Stimulated activated CD4-positive, alpha-beta T cell treated with anti-CD3 and anti-CD28 coated beads, Interleukin-15, amount 100 ng/mL, for 24 hours (primary cell): ENCODE measurements at regions not wholly inside any gene's neighbourhood (a gene's known extent, or its start where the extent isn't known, plus 50 kb on each side); places are given as distances from the start of the nearest gene placed in this dataset.

ENCODE experiments used
- DNase-seq: peaks from one replicate; pipeline ENCODE4 v3.0.0-alpha.2; 2020

DNA sequence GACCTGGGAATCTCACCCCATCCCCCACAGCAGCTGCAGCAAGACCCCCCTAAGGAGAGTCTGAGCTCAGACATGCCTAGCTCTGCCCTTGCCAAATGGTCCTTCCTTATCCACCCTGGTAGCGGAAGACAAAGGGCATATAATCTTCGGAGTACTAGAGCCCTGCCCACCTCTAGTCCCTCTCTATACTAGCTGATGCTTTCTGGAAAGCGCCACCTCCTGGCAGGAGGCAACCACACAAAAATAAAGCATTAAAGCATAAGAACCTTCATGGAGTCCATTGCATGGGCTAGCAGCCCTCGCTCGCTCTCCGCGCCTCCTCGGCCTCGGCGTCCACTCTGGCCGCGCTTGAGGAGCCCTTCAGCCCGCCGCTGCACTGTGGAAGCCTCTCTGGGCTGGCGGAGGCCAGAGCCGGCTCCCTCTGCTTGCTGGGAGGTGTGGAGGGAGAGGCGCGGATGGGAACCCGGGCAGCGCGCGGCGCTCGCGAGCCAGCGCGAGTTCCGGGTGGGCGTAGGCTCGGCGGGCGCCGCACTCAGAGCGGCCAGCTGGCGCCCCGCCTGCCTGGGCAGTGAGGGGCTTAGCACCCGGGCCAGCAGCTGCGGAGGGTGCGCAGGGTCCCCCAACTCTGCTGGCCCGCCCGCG lies 941.2 kb downstream of the SUCLG1 start:
- no peak for DNase-seq

DNA sequence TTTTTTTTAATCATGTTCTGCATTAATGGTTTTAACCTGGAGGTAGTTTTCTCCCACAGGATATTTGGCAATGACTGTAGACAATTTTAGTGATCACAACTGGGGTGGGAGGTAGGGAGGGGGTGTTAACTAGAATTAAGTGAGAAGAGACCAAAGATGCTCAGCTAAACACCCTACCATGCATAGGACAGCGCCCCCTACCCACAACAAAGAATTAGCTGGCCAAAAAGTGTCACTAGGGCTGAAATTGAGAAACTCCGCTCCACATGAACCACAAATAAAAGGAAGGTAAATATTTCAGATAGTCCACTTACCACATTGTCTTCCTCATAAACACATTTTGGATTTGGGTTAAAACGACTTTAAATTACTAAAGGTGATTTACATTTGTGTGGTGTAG lies 942.6 kb downstream of the SUCLG1 start:
- DNase-seq: no peak

DNA sequence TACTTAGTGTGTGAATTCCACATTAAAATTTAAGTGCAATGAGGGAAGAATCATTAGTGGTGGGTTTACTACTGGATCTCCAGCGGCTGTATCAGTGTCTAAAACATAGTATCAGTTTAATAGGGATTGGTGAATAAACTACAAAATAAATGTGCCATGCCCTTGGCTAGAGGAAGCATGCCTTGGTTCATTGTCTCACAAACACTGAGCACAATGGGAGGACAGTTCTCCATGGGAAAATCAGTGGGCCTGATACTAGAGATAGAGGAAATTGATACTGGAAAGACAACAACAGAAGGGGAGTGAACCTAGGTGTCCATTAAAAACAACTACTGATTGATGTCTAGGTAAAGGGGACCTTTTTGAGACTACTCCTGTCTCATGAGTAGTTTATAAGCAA lies 971.6 kb downstream of the SUCLG1 start:
- DNase-seq: no peak

DNA sequence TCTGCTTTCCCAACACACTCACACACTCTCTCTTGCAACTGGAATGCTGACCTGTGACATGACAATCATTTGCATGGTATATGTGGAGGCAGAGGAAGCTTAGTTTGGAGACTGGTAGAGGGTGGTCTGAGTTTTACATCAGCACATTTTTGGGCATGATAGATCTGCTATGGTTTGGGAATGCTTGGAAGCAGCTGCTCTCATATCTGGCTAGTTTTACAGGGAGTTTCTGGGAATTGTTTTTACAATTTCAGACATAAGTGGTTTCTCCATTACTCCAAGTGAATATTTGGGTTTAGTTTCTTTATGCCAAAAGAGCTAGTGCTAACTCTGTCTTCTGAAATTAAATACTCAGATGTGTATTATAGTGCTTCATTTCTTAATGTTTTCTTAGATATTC lies 977.6 kb downstream of the SUCLG1 start:
- no peak for DNase-seq

DNA sequence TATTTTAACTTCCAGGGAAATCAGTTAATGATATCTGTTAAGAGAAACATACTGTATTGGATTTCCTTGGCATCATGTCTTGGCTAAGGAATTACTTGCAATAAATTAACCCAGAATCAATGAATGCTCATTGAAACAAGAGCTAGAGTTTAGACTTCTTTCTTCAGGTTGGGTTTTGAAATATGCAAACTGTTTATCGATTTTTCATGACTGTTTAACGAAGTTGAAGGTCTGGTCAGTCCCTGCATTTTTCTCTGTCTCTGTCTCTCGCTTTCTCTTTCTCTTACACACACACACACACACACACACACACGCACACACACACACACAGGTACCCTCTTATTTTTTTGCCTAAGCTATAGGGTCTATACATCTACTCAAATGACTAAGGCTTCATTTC lies 981.0 kb downstream of the SUCLG1 start:
- DNase-seq: no peak

DNA sequence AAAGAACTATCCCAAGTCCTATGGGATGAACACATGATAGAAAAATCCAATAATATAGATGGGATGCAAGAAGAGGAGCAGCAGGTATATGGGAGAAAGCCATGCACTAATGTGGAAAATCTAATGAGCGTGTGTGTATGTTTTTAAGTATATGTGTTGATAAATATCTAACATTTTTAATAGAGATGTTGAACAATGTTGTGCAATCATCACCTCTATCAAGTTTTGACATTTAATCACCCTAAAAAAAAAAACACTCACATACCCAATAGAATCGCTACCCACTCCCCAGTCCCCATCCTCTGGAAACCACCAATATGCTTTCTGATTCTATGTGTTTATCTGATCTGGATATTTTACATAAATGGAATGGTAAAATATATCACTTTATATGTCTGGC lies 983.7 kb downstream of the SUCLG1 start:
- no peak for DNase-seq

DNA sequence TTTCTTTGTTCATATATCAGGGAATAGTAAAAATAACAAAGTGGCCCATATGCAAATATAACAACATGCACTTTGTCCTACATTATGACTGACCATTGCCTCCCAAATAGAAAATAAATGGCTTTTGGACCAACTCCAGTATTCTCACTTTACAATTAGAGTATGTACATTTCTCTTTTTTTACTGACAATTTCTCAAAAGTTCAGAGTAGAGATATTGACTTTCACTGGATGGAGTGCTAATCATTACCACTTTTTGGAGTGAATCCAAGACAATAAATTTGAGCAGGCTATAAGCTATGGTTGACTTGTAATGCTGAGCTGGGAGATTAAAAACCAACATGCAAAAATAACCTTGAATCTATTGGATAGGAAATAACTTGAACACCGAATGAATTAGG lies 987.4 kb downstream of the SUCLG1 start:
- DNase-seq: no peak

DNA sequence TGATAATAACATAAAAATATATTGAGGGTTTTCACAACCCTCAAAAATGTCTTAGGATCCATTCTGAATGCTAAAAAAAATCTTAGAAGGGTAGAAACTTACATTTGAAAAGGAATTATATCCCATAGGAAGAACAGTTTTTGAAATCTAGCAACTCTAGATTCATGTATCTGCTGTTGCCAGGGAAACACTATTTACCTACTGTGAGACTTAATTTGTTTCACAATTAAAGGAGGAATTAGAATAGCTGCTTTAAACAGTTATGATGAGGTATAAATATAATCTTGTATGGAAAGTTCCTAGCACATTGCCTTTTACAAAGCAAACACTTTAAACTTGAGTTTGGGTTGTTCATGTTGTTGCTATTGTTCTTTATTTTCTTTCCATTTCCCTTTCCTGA lies 988.2 kb downstream of the SUCLG1 start:
- DNase-seq: no peak

DNA sequence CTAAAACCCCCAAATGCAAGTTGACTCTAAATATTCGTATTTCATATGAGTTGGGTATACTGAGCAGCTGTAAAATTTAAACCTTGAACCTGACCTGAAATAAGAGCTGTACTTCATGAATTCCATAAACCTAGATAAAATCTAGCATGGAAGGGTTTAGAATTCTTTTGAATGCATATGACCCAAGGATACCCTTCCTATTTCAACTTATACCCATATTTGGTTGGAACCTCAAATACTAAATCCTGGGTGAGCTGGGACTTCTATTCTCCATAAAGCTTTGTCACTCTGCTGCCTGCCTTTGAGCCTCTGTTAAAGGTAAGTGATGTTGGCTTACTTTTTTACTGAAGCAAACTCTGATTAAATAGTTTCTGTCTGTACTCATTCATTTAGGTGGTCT lies 994.6 kb downstream of the SUCLG1 start:
- DNase-seq: no peak

DNA sequence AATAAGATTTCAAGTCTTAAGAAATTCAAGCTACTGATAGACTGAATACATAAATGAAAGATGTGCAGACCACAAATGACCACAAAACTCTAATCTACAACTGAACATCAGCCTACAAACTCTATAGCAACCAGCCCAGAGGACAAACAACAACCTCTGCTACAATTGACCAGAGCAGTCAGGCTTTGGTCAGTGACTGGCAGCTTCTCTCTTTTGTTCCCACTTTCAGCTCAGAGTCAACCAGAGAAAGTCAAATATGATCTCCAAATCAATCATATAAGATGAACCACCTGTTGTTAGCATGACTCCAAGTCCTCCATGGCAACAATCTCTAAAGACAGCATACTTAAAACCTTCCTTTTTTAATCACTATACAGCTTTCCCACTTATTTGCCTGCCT lies 996.2 kb downstream of the SUCLG1 start:
- no peak for DNase-seq

DNA sequence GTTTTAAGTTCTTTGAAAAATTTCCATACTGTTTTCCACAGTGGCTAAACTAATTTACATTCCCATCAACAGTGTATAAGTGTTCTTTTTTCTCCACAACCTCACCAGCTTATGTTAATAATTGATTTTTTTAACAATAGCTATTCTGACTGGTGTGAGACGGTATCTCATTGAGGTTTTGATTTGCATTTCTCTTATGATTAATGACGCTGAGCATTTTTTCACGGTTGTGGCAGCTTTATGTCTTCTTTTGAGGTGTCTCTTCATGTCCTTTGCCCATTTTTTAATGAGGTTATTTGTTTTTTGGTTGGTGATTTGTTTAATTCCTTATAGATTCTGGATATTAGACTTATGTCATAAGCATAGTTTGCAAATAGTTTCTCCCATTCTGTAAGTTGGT lies 997.9 kb downstream of the SUCLG1 start:
- DNase-seq: no peak

DNA sequence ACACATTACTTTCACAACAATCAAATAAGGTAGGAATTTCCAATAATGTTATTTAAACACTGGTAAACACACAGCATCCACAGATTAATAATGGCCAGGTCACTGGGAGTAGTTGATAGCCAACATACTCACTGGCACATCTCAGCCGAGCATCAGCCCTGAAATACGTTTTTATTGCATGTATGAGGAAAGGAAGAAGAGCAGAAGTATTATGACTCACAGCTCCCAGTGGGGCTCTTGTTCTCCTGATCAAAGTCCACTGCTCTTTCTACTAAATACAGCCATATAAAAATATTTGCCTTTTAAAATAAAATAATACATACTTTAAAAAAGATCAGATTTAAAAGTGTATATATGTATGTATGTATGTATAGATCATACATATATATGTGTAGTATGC lies 999.6 kb downstream of the SUCLG1 start:
- DNase-seq: no peak

DNA sequence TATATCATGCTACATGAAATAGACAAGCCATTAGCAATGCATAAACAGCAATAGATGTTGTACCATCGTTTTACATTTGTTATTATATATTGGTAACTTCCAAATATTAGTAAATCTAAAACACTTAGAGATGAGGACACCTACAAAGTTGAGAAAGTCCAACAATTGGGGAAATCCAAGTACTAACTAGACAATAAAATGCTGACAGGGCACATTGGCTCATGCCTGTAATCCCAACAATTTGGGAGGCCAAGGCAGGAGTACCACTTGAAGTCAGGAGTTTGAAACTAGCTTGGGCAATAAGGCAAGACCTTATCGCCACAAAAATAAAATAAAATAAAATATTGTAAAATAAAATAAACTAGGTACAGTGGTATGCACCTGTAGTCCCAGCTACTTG lies 1023.1 kb downstream of the SUCLG1 start:
- no peak for DNase-seq

DNA sequence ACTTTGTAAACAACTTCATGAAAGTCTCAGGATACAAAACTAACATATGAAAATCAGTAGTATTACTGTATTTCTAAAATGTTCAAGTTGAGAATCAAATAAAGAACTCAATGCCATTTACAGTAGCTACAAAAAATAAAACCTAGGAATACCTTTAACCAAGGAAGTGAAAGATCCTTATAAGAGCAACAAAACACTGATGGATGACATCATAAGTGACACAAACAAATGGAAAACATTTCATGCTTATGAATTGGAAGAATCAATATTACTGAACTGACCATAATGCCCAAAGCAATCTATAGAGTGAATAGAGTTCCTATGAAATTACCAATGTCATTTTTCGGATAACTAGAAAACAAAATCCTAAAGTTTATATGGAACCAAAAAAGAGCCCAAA lies 1038.1 kb downstream of the SUCLG1 start:
- no peak for DNase-seq

DNA sequence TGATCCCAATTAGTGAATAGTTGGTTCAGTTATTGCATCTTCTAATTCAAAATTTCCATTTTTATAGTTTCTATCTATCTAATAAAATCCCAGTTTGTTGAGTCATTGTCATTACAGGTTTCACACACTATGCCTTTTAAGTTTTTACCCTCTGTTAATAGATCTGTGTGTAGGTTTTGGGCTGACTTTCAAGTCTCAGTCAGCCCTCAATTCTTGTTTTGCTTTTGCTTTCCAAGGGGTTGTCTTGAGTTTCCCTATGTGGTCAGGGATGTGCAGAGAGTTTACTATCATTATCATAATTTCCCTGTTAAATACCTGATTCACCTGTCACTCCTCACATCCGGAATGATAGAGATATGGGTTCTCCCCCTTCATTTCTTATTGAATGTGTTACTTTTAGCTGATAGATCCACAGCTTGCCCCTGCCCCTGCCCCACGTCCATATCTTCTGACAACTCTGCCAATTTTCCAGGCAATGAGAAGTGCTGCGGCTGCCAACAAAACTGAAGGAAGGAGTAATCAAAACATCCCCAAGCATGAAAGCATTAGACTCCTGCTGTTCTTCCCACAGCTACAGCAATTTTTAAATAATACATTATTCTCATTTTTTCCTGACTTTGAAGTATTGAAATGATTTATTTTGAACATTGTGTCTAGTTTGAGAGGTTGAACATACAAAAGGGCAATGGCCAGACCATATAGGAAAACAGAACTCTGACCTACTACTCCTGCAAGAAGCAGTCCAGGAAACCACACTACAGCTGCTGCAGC lies 1064.8 kb downstream of the SUCLG1 start:
- no peak for DNase-seq

DNA sequence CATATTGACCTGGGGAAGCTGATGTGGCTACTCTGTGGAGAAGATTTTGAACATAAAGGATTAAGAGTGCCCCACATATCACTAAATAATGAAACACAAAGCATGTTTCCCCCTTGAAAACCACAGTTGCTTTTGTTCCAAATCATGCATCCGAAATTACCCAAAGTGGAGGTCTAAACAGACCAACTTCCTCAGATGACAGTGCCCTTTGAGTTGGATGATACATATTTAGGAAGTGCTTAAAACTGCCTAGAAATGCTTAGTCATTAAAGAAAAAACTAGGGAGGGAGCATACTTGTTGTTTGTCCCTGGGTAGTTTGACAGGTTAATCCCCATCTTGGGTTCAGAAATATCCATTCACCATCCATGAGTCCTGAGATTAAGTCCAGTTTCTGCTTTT lies 1070.3 kb downstream of the SUCLG1 start:
- no peak for DNase-seq

DNA sequence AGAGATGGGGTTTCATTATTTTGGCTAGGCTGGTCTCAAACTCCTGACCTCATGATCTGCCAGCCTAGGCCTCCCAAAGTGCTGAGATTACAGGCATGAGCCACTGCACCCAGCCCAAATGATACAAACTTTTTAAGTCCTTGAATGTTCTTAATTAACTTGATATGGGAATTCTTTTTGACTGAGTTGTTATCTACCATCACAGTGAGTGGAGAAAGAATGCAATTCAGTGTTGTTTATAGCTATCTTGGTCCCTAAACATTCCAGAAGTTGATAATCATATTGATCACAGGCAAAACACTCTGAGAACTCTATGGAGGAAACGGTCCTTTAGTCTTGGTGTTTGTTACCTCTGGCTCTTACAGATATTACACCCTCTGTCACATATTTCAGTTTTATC lies 1072.5 kb downstream of the SUCLG1 start:
- no peak for DNase-seq

DNA sequence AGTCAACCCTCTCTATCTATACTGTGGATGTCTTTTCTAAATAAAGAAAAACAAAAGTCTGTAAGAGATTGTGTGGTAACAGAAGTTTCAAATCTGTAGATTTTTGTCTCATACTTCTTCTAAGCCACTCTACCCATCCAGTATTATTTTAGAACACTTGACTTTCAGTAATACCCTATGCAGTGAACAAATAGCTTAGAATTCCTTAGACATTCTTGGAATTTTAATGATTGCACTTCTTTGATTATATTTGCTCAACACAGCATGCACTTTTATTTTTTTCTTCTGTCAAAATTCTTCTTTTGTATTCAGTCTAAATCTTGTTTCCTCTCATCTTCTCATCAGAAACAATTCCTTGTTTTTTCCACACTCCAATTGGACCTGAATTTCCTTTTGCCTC lies 1080.2 kb downstream of the SUCLG1 start:
- no peak for DNase-seq

DNA sequence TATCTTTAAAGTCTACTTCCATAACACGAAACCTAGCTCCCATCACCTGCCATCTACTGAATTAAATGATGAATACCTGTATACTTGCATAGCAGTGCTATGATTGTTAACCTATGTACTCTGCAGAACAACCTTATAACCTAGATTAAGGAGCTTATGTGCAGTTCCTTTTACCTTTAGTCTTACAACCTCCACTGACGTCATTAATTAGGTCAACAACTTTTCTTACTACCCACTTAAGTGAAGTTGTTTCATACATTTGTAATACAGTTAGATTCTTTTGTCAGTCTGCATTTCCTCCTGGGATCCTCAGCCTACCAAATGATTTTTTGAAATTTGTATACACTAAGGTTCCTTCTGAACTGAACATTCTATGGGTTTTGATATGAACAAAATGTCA lies 1082.3 kb downstream of the SUCLG1 start:
- DNase-seq: no peak

DNA sequence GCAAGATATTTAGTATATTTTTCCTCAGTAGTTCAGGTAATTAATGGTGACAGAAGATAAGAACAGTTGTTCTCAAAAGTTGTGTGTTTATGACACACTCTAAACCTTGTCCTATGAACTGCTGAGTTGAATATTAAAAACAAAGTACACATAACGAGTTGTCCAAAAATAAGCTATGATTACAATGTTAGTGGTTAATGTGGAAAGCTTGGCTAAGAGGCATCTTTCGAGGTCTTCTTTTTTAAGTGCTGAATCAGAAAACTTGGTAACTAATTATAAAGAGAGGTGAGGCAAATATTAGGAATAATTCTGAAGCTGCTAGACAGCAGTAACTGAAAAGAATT lies 1088.7 kb downstream of the SUCLG1 start:
- no peak for DNase-seq

DNA sequence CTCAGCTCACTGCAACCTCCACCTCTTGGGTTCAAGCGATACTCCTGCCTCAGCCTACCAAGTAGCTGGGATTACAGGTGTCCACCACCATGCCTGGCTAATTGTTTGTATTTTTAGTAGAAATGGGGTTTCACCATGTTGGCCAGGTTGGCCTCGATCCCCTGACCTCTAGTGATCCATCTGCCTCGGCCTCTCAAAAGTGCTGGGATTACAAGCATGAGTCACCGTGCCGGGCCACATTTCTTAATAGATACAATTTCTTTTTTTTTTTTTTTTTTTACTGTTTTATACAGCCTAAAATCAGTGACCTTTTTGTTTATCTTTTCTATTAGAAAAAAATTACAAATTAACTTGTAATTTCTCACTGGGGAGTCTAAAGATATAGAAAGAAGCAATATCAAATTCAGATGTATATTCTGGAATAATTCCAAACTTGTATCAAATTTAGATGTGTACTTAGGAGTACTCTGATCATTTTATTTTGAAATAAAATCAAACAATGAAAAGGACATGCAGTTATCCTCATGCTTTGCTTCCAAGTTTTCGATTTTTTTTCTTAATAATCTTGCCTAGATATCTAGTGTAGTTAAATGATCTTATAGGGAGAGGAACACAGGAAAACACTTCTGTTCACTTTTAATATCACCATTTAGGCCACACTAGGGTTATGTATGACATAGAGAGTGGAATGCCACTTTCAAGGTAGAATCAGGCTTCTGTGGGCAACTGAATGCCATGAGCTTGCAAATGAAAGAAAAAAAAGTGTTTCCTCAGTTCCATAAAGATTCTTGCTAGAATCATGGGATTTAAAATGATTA lies 1089.3 kb downstream of the SUCLG1 start:
- no peak for DNase-seq

DNA sequence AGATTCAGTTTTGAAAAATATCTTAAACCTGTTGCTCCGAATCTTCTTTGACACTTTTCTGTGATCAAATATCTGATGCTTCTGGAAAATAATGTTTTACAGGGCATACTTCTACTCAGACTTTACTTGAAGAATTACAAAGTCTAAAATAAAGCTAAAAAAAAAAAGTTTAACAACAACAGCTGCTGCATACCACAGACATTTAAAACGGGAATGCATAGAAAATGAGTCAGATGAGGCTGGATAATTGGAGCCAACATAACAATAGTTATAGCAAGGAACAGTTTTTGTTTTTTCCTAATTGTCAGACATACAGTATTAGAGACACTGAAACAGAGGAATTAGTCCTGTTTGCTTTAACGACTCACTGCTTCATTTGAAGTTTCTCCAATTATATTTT lies 1090.2 kb downstream of the SUCLG1 start:
- DNase-seq: no peak

DNA sequence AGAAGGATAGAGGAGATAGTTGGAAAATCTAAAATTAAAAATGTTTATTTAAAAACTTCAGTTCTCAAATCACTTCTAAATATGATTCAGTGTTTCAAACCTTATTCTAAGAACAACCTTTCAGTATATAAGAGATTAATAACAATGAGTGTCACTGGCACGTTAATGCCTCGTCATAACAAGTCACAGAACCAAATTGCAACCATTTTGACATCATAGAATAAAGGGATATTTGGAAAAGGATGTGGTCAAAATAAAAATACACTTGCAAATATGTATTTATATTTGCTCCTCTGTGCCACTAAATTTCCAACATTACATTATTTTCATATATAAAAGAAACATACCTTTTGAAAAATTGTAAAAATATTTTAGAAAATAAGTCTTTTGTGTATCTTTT lies 1090.6 kb downstream of the SUCLG1 start:
- no peak for DNase-seq

DNA sequence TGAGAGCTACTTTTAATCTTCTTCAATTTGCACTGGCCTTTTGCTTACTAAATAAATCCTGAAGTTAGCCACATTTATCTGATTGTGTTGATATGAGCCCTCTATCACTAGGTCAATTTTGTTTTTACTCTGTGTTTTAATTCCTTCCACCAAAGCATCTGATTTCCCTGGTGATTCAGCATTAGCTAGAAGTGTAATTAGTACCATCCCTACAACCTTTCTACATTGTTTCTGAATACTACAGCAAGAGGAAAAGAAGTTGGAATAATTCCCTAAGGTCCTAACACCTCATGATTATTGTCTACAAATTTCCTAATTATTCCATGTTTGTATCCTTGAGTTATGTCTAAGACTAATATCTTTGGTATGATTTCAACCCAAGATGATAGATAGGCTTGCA lies 1093.6 kb downstream of the SUCLG1 start:
- no peak for DNase-seq
